ENCODE measurements at regions not wholly inside any gene's neighbourhood (a gene's known extent, or its start where the extent isn't known, plus 50 kb on each side); places are given as distances from the start of the nearest gene placed in this dataset.

DNA sequence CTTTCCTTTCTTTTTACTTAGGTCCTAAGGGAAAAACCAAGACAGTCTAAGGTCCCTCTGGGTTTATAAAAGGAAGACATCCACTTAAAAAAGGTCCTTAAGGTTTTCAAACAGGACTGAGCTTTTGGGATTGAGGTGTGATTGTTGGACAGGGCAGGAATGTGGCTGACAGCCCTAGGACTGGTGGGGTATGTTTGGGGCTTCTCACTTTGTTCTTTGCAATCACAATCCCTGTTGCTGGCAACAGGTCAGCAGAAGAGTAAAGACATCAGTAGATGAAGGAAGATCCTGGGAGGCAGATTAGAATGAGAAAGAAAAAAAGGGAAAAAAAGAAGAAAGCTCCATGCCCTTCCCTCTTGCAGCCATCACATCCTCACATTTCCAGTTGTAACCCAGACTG is 101.4 kb upstream of the TARS1 start:
- H3K4me3 Mint-ChIP-seq: no peak overlapping the region
- no peak overlapping the region for H3K27ac Mint-ChIP-seq
- H3K27me3 ChIP-seq (ENCODE audit: insufficient read depth, low read length, poor library complexity, severe bottlenecking): no peaks in the 10 kb centered on the region
- H3K4me3 ChIP-seq (ENCODE audit: low read length): no peak overlapping the region
- ChIA-PET CTCF (no interaction called here), POLR2A (no interaction called here)
- H3K36me3 ChIP-seq (ENCODE audit: insufficient read depth, low read length): no peaks in the 10 kb centered on the region
- H3K4me1 Mint-ChIP-seq: no peaks in the 10 kb centered on the region
- H3K4me1 ChIP-seq (ENCODE audit: insufficient read depth, low read length): no peaks in the 10 kb centered on the region
- no peak overlapping the region for H3K27ac ChIP-seq (ENCODE audit: low read depth, low read length)
- H3K9me3 ChIP-seq (ENCODE audit: low read length): no peaks in the 10 kb centered on the region
- H3K36me3 Mint-ChIP-seq: no peaks in the 10 kb centered on the region
- H3K9me3 Mint-ChIP-seq: peaks cover 0 to 9% (median 2%) of the 10 kb centered on the region in 5 donors
- peaks cover 0 to 2% of the 10 kb centered on the region in 2 donors for H3K27me3 Mint-ChIP-seq
- no peak for DNase-seq

DNA sequence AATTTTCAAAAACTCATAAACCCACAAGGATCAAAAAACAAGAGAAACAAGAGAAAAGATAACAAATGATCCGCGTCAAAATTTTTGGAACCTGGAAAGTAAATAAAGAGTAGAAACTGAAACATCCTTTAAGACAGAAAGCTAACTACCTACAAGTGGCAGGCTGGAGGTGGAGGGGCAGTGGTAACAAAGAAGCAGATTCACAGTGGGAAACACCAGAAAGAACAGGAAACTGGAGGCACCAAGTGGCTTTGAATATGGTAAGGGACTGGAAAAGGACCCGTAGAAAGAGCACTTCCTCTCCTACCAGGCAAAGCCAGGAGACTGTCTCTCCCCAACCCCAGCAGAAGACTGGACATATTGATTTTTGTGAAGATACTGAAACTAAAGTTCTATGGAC is 100.6 kb upstream of the TARS1 start:
- no peak for DNase-seq
- no peaks in the 10 kb centered on the region for H3K36me3 Mint-ChIP-seq
- peaks cover 0 to 9% (median 2%) of the 10 kb centered on the region in 5 donors for H3K9me3 Mint-ChIP-seq

DNA sequence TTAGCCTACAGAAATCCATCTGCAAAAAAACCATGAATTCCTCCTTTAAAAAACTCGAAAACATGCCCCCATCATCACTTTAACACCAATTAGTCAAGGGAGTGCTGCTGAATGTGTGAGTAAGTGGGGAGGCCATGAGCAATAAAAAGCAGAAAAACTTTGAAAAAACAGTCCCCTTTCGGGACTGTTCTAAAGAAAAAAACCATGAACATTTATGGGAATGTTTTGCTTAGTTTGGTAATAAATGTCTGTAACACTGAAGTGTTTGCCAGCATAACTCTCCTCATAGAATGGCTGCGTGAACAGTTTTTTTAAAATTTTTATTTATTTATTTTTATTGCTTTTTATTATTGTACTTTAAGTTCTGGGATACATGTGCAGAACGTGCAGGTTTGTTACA is 99.4 kb upstream of the TARS1 start:
- Mint-ChIP-seq H3K4me3 (no peak overlapping the region), H3K9me3 (peaks cover 0 to 9% (median 3%) of the 10 kb centered on the region in 5 donors), H3K27me3 (peaks cover 0 to 2% of the 10 kb centered on the region in 2 donors), H3K27ac (no peak overlapping the region), H3K4me1 (no peaks in the 10 kb centered on the region), H3K36me3 (no peaks in the 10 kb centered on the region)
- no peaks in the 10 kb centered on the region for H3K36me3 ChIP-seq (ENCODE audit: insufficient read depth, low read length)
- H3K9me3 ChIP-seq (ENCODE audit: low read length): no peaks in the 10 kb centered on the region
- H3K27me3 ChIP-seq (ENCODE audit: insufficient read depth, low read length, poor library complexity, severe bottlenecking): no peaks in the 10 kb centered on the region
- DNase-seq: no peak
- H3K4me3 ChIP-seq (ENCODE audit: low read length): no peak overlapping the region
- H3K27ac ChIP-seq (ENCODE audit: low read depth, low read length): no peak overlapping the region
- no peaks in the 10 kb centered on the region for H3K4me1 ChIP-seq (ENCODE audit: insufficient read depth, low read length)
- ChIA-PET POLR2A (no interaction called here), CTCF (no interaction called here)

More for the DNA sequence above, 100.6 kb upstream of the TARS1 start:
- Mint-ChIP-seq H3K27ac (no peak overlapping the region), H3K27me3 (peaks cover 0 to 2% of the 10 kb centered on the region in 2 donors), H3K4me3 (no peak overlapping the region), H3K4me1 (no peaks in the 10 kb centered on the region)
- Histone ChIP-seq H3K27me3 (ENCODE audit: insufficient read depth, low read length, poor library complexity, severe bottlenecking) (no peaks in the 10 kb centered on the region), H3K4me3 (ENCODE audit: low read length) (no peak overlapping the region), H3K27ac (ENCODE audit: low read depth, low read length) (no peak overlapping the region), H3K4me1 (ENCODE audit: insufficient read depth, low read length) (no peaks in the 10 kb centered on the region), H3K36me3 (ENCODE audit: insufficient read depth, low read length) (no peaks in the 10 kb centered on the region), H3K9me3 (ENCODE audit: low read length) (no peaks in the 10 kb centered on the region)
- ChIA-PET POLR2A (no interaction called here), CTCF (no interaction called here)

DNA sequence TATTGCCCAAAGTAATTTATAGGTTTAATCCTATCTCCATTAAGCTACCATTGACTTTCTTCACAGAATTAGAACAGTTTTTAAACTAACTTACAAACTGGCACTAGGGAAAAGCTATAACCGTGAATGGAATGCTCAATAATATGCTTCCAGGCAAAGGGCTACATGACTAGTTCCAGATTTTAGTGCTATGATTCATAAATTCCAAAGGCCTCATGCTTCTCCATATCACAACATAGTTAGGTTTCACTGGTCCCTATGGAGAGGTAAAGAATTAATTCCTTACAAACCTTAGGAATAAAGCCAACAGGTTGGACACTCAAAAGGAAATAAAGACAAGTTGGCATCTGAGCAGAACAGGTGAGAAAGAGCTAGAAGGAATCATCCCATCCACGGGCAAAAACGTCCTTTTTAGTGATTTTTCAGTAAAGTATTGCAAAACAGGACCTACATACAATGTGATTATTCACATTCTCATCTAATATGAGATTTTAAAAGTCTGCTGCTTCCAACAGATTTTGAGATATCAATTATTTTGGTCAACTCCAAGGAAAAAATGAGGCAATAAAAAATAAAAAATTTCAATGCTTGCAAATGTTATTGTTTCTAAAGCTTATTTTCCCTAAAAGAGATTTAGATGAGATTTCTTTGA is 97.0 kb upstream of the TARS1 start:
- H3K27ac Mint-ChIP-seq: no peak overlapping the region
- no peaks in the 10 kb centered on the region for H3K4me1 ChIP-seq (ENCODE audit: insufficient read depth, low read length)
- POLR2A ChIA-PET: no interaction called here

DNA sequence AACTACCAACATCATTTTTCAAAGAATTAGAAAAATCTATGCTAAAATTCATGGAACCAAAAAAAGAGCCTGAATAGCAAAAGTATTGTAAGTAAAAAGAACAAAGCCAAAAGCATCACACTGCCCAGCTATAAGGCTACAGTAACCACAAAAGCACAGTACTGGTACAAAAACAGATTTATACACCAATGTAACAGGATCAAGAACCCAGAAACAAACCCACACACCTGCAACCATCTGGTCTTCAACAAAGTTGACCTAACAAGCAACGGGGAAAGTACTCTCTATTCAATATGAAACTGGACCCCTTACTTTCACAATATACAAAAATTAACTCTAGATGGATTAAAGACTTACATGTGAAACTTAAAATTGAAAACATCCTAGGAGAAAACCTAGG is 94.2 kb upstream of the TARS1 start:
- Mint-ChIP-seq H3K36me3 (no peaks in the 10 kb centered on the region), H3K27ac (no peak overlapping the region), H3K9me3 (peaks cover 0 to 10% (median 6%) of the 10 kb centered on the region in 5 donors), H3K4me1 (no peaks in the 10 kb centered on the region), H3K4me3 (no peak overlapping the region), H3K27me3 (peaks cover 0 to 4% of the 10 kb centered on the region in 2 donors)
- ChIA-PET CTCF (no interaction called here), POLR2A (no interaction called here)
- no peaks in the 10 kb centered on the region for H3K4me1 ChIP-seq (ENCODE audit: insufficient read depth, low read length)
- no peaks in the 10 kb centered on the region for H3K27me3 ChIP-seq (ENCODE audit: insufficient read depth, low read length, poor library complexity, severe bottlenecking)
- no peaks in the 10 kb centered on the region for H3K9me3 ChIP-seq (ENCODE audit: low read length)
- H3K4me3 ChIP-seq (ENCODE audit: low read length): no peak overlapping the region
- no peaks in the 10 kb centered on the region for H3K36me3 ChIP-seq (ENCODE audit: insufficient read depth, low read length)
- DNase-seq: no peak
- no peak overlapping the region for H3K27ac ChIP-seq (ENCODE audit: low read depth, low read length)

More for the DNA sequence above, 97.0 kb upstream of the TARS1 start:
- H3K4me1 Mint-ChIP-seq: no peaks in the 10 kb centered on the region
- Histone ChIP-seq H3K9me3 (ENCODE audit: low read length) (no peaks in the 10 kb centered on the region), H3K27me3 (ENCODE audit: insufficient read depth, low read length, poor library complexity, severe bottlenecking) (no peaks in the 10 kb centered on the region), H3K4me3 (ENCODE audit: low read length) (no peak overlapping the region), H3K27ac (ENCODE audit: low read depth, low read length) (no peak overlapping the region), H3K36me3 (ENCODE audit: insufficient read depth, low read length) (no peaks in the 10 kb centered on the region)
- CTCF ChIA-PET: no interaction called here
- peaks cover 0 to 9% (median 5%) of the 10 kb centered on the region in 5 donors for H3K9me3 Mint-ChIP-seq
- no peaks in the 10 kb centered on the region for H3K36me3 Mint-ChIP-seq
- no peak for DNase-seq
- peaks cover 0 to 2% of the 10 kb centered on the region in 2 donors for H3K27me3 Mint-ChIP-seq
- H3K4me3 Mint-ChIP-seq: no peak overlapping the region

DNA sequence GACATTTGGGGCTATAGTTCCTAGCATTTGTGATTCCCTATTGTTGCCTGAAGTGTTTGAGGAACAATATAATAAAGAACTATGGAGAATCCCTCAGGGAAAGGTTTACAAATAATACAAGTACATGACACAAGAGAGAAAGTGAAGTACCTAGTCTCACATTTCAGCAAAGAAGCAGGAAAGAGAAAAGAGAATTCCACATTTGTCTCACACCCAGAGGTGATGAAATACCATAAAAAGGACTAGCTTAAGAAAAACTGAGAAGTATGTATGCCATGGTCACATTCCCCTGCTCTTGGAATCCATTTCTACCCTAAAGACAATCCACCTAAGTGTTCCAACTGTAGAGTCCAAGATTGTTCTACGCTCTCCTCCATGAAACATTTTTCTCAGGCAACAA is 79.0 kb upstream of the TARS1 start:
- Histone ChIP-seq H3K36me3 (ENCODE audit: insufficient read depth, low read length) (no peaks in the 10 kb centered on the region), H3K9me3 (ENCODE audit: low read length) (no peaks in the 10 kb centered on the region), H3K27ac (ENCODE audit: low read depth, low read length) (no peak overlapping the region), H3K4me3 (ENCODE audit: low read length) (no peak overlapping the region), H3K4me1 (ENCODE audit: insufficient read depth, low read length) (no peaks in the 10 kb centered on the region), H3K27me3 (ENCODE audit: insufficient read depth, low read length, poor library complexity, severe bottlenecking) (no peaks in the 10 kb centered on the region)
- no peak for DNase-seq
- Mint-ChIP-seq H3K4me3 (no peak overlapping the region), H3K4me1 (peaks cover 0 to 4% (median 0%) of the 10 kb centered on the region in 3 donors), H3K9me3 (peaks cover 0 to 3% (median 2%) of the 10 kb centered on the region in 5 donors), H3K27me3 (peaks cover 0 to 2% of the 10 kb centered on the region in 2 donors), H3K36me3 (peaks cover 0 to 4% (median 0%) of the 10 kb centered on the region in 3 donors), H3K27ac (no peak overlapping the region)
- CTCF ChIA-PET: no interaction called here
- POLR2A ChIA-PET: no interaction called here

DNA sequence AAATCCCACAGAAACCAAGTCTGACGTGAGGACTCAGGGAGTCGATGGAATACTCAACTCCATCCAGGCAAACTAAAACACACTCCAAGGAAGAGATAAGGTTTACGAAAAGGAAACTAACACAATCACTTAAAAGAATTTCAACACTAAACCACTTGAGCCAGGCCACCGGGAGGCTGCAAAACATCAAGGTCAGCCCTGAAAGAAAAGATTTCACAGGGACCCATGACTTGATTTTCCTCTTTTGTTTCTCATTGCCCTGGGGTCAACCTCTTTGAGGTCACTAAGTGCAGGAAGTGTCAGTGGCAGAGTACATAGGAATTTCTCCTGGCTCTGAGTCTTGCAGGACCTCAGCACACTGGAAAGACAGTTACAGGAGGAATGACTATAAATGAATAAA is 77.8 kb upstream of the TARS1 start:
- POLR2A ChIA-PET: no interaction called here
- DNase-seq: no peak
- Histone ChIP-seq H3K4me3 (ENCODE audit: low read length) (no peak overlapping the region), H3K4me1 (ENCODE audit: insufficient read depth, low read length) (no peaks in the 10 kb centered on the region), H3K27ac (ENCODE audit: low read depth, low read length) (no peak overlapping the region), H3K9me3 (ENCODE audit: low read length) (no peaks in the 10 kb centered on the region), H3K27me3 (ENCODE audit: insufficient read depth, low read length, poor library complexity, severe bottlenecking) (no peaks in the 10 kb centered on the region), H3K36me3 (ENCODE audit: insufficient read depth, low read length) (no peaks in the 10 kb centered on the region)
- Mint-ChIP-seq H3K4me1 (peaks cover 0 to 4% (median 0%) of the 10 kb centered on the region in 3 donors), H3K36me3 (peaks cover 0 to 4% (median 0%) of the 10 kb centered on the region in 3 donors), H3K4me3 (no peak overlapping the region), H3K27me3 (peaks cover 0 to 2% of the 10 kb centered on the region in 2 donors), H3K9me3 (peaks cover 0 to 3% (median 2%) of the 10 kb centered on the region in 5 donors), H3K27ac (no peak overlapping the region)
- CTCF ChIA-PET: no interaction called here

DNA sequence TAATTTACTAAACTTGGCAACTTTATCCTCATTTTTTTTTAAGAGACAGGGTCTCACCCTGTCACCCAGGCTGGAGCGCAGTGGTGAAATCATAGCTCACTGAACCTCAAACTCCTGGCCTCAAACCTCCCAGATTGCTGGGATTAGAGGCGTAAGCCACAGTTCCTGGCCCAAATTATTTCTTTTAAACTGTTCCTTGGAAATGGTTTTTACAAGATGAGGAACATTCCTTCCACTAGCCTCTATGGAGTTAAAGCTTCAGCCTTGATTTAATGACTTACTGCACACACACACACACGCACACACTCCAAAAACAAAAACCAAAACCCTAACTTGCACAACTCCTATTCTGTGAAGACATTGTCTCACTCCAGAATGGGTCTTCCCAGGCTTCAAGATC is 77.2 kb upstream of the TARS1 start:
- no peaks in the 10 kb centered on the region for H3K9me3 ChIP-seq (ENCODE audit: low read length)
- Mint-ChIP-seq H3K4me3 (no peak overlapping the region), H3K9me3 (peaks cover 0 to 3% (median 2%) of the 10 kb centered on the region in 5 donors), H3K27me3 (peaks cover 0 to 2% of the 10 kb centered on the region in 2 donors), H3K27ac (no peak overlapping the region), H3K4me1 (peaks cover 0 to 4% (median 0%) of the 10 kb centered on the region in 3 donors), H3K36me3 (peaks cover 0 to 4% (median 0%) of the 10 kb centered on the region in 3 donors)
- H3K4me1 ChIP-seq (ENCODE audit: insufficient read depth, low read length): no peaks in the 10 kb centered on the region
- ChIA-PET CTCF (no interaction called here), POLR2A (no interaction called here)
- no peak overlapping the region for H3K4me3 ChIP-seq (ENCODE audit: low read length)
- no peak overlapping the region for H3K27ac ChIP-seq (ENCODE audit: low read depth, low read length)
- H3K27me3 ChIP-seq (ENCODE audit: insufficient read depth, low read length, poor library complexity, severe bottlenecking): no peaks in the 10 kb centered on the region
- DNase-seq: no peak
- no peaks in the 10 kb centered on the region for H3K36me3 ChIP-seq (ENCODE audit: insufficient read depth, low read length)
